ENCODE measurements at regions not wholly inside any gene's neighbourhood (a gene's known extent, or its start where the extent isn't known, plus 50 kb on each side); places are given as distances from the start of the nearest gene placed in this dataset.

GRCh38 chr5:143660625-143661024 is 151.3 kb upstream of the HMHB1 start:
- TF ChIP-seq CTCF (IDR thresholded peaks at IDR 0.05; ENCODE audit: low read depth, low read length, poor library complexity, severe bottlenecking), result no peak
- no peak for TF ChIP-seq EZH2phosphoT487 (IDR thresholded peaks at IDR 0.05; ENCODE audit: borderline replicate concordance, low read length)
- Histone ChIP-seq H3K9me3 (ENCODE audit: control insufficient read depth, insufficient read depth, low read length) (no peaks in the 10 kb centered on the region), H3K27me3 (ENCODE audit: control insufficient read depth, low read length) (no peaks in the 10 kb centered on the region), H3K79me2 (ENCODE audit: control insufficient read depth, low read length) (no peaks in the 10 kb centered on the region), H3K4me2 (ENCODE audit: low read length) (no peak overlapping the region), H3F3A (ENCODE audit: control insufficient read depth, insufficient read depth) (no peaks in the 10 kb centered on the region), H3K27ac (ENCODE audit: low read depth, low read length) (no peak overlapping the region), H3K9me2 (replicated peaks; ENCODE audit: control insufficient read depth, low read length) (no peaks in the 10 kb centered on the region), H4K20me1 (ENCODE audit: control insufficient read depth, insufficient read depth, low read depth, low read length) (no peaks in the 10 kb centered on the region), H3K4me3 (ENCODE audit: low read length) (no peak overlapping the region), H3K36me3 (ENCODE audit: control insufficient read depth, low read length) (no peaks in the 10 kb centered on the region), H3K4me1 (ENCODE audit: control insufficient read depth, low read length) (peaks cover 19% of the 10 kb centered on the region)

DNA sequence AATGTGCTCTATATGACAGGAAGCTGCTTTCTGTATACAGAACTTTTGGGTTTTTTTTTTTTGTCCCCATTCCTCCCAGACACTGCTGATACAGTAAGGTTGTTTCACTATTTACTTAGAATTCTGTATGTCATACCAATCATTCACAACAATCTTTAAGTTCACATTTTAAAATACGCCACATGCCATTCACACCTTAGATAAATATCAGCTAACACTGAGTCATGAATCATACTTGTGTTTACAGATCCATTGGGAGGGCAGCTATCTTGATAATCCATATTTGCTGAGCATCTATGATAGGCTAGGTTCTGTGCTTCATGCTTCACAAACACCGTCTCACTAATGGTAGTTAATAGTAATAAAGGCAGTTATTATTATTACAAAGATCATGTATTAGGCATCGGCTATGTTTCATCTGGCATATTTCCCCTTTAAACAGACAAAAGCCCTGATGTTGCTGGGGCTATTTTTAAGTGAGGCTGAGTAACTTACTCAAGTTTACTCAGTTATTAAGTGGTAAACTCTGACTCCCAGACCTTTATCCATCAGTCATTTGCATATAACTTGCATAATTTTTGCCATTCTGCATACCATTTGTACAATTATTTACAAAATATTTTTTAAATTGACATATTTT is 152.2 kb upstream of the HMHB1 start:
- H3K4me2 ChIP-seq (ENCODE audit: low read length), result no peak overlapping the region
- no peaks in the 10 kb centered on the region for H3K36me3 ChIP-seq (ENCODE audit: control insufficient read depth, low read length)
- H3K9me3 ChIP-seq (ENCODE audit: control insufficient read depth, insufficient read depth, low read length), result no peaks in the 10 kb centered on the region
- TF ChIP-seq CTCF (IDR thresholded peaks at IDR 0.05; ENCODE audit: low read depth, low read length, poor library complexity, severe bottlenecking) (no peak), EZH2phosphoT487 (IDR thresholded peaks at IDR 0.05; ENCODE audit: borderline replicate concordance, low read length) (no peak)
- no peaks in the 10 kb centered on the region for H4K20me1 ChIP-seq (ENCODE audit: control insufficient read depth, insufficient read depth, low read depth, low read length)
- peaks cover 19% of the 10 kb centered on the region for H3K4me1 ChIP-seq (ENCODE audit: control insufficient read depth, low read length)
- no peak overlapping the region for H3K27ac ChIP-seq (ENCODE audit: low read depth, low read length)
- no peaks in the 10 kb centered on the region for H3F3A ChIP-seq (ENCODE audit: control insufficient read depth, insufficient read depth)
- no peaks in the 10 kb centered on the region for H3K9me2 ChIP-seq (replicated peaks; ENCODE audit: control insufficient read depth, low read length)
- no peaks in the 10 kb centered on the region for H3K27me3 ChIP-seq (ENCODE audit: control insufficient read depth, low read length)
- H3K79me2 ChIP-seq (ENCODE audit: control insufficient read depth, low read length), result no peaks in the 10 kb centered on the region
- H3K4me3 ChIP-seq (ENCODE audit: low read length), result no peak overlapping the region

DNA sequence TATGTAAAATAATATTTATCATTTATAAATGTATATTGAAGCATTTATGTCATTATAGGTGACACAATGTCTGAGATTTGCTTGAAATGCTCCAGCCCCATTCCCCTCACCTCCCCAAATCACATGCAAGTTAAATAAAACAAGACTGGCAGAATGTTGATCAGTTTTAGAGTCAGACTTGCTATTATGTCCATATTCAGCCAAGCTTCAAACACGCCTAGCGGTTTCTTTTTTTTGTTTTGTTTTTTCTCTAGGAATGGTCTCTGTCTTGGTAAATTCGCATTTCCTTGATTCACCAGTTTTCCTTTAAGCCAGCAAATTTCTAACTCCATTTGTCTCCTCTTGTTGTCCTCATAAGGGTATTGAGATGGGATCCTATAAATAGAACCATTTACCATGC is 153.0 kb upstream of the HMHB1 start:
- TF ChIP-seq CTCF (IDR thresholded peaks at IDR 0.05; ENCODE audit: low read depth, low read length, poor library complexity, severe bottlenecking), result no peak
- no peak for TF ChIP-seq EZH2phosphoT487 (IDR thresholded peaks at IDR 0.05; ENCODE audit: borderline replicate concordance, low read length)
- H3K27ac ChIP-seq (ENCODE audit: low read depth, low read length), result no peak overlapping the region
- H3K36me3 ChIP-seq (ENCODE audit: control insufficient read depth, low read length), result no peaks in the 10 kb centered on the region
- H3K4me3 ChIP-seq (ENCODE audit: low read length), result no peak overlapping the region
- H3K4me1 ChIP-seq (ENCODE audit: control insufficient read depth, low read length), result peaks cover 19% of the 10 kb centered on the region
- H3K4me2 ChIP-seq (ENCODE audit: low read length), result no peak overlapping the region
- H3K9me2 ChIP-seq (replicated peaks; ENCODE audit: control insufficient read depth, low read length), result no peaks in the 10 kb centered on the region
- no peaks in the 10 kb centered on the region for H3K79me2 ChIP-seq (ENCODE audit: control insufficient read depth, low read length)
- H3K9me3 ChIP-seq (ENCODE audit: control insufficient read depth, insufficient read depth, low read length), result no peaks in the 10 kb centered on the region
- H3F3A ChIP-seq (ENCODE audit: control insufficient read depth, insufficient read depth), result no peaks in the 10 kb centered on the region
- no peaks in the 10 kb centered on the region for H4K20me1 ChIP-seq (ENCODE audit: control insufficient read depth, insufficient read depth, low read depth, low read length)
- H3K27me3 ChIP-seq (ENCODE audit: control insufficient read depth, low read length), result no peaks in the 10 kb centered on the region

Measured in DOHH2 (cell line).